ENCODE measurements at regions not wholly inside any gene's neighbourhood (a gene's known extent, or its start where the extent isn't known, plus 50 kb on each side); places are given as distances from the start of the nearest gene placed in this dataset.

DNA sequence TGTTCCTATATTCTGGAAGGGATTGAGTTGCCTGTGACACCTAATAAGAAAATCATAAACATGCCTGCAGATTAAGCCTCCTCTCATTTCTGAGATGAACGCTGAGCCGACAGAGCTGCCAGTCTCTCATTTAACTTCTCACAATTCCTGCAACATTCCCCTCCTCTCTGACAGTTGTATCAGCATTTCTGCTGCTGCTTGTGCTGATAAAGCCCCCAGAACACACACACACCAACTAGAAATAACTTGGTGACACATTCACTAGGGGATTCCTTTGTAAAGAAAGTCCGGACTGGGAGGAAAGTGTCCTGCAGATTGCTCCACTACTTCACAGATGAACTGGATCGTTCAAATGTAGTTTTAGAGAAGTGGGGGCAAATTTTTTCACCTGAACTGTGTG lies 437.3 kb downstream of the PLA2G4A start:
- no peak for TF ChIP-seq POLR2A (IDR thresholded peaks at IDR 0.05)
- TF ChIP-seq, protein P1, sequence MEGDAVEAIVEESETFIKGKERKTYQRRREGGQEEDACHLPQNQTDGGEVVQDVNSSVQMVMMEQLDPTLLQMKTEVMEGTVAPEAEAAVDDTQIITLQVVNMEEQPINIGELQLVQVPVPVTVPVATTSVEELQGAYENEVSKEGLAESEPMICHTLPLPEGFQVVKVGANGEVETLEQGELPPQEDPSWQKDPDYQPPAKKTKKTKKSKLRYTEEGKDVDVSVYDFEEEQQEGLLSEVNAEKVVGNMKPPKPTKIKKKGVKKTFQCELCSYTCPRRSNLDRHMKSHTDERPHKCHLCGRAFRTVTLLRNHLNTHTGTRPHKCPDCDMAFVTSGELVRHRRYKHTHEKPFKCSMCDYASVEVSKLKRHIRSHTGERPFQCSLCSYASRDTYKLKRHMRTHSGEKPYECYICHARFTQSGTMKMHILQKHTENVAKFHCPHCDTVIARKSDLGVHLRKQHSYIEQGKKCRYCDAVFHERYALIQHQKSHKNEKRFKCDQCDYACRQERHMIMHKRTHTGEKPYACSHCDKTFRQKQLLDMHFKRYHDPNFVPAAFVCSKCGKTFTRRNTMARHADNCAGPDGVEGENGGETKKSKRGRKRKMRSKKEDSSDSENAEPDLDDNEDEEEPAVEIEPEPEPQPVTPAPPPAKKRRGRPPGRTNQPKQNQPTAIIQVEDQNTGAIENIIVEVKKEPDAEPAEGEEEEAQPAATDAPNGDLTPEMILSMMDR (IDR thresholded peaks at IDR 0.05) = no peak

Measured in right lobe of liver (tissue), 4 donors.